ENCODE measurements at regions not wholly inside any gene's neighbourhood (a gene's known extent, or its start where the extent isn't known, plus 50 kb on each side); places are given as distances from the start of the nearest gene placed in this dataset.

DNA sequence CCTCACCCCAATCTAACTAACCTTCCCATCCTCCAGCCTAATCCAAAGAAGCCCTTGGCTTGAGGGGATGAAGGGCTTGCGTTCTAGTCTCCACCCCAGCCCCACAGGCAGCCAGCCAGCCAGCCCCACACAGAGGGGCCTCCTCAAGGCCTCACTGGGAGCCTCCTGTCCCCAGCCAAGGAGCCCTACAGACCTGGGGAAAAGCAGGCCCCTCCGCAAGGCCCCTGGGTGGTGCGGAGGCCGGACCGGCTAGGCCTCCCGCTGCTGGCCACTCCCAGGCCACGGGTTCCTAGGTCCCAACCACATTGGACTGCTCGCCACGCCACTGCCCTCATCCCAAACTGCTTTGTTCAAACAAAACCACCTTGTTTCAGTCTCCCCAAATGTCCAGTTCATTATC lies 78.0 kb downstream of the ZIC5 start:
- no CpG with 5 or more reads among the region's 9 CpGs for whole genome bisulfite sequencing (ENCODE audit: insufficient coverage, insufficient read length)
- H3K27ac ChIP-seq (ENCODE audit: low read length), result no peak overlapping the region
- H3K4me3 ChIP-seq (ENCODE audit: low read length), result no peak overlapping the region
- no peaks in the 10 kb centered on the region for H3K9me3 ChIP-seq (ENCODE audit: control insufficient read depth, insufficient read depth, low read length)
- H3K27me3 ChIP-seq (ENCODE audit: control insufficient read depth, insufficient read depth, low read length), result peaks cover 6% of the 10 kb centered on the region; the same call in 1 of the 2 replicates
- no peak for DNase-seq (ENCODE audit: low read depth, low spot score)
- no peaks in the 10 kb centered on the region for H3K36me3 ChIP-seq (ENCODE audit: control insufficient read depth, insufficient read depth, low read length)
- H3K4me1 ChIP-seq (ENCODE audit: control insufficient read depth, insufficient read depth, low read length), result peaks cover 10% of the 10 kb centered on the region; the same call in 1 of the 2 replicates

DNA sequence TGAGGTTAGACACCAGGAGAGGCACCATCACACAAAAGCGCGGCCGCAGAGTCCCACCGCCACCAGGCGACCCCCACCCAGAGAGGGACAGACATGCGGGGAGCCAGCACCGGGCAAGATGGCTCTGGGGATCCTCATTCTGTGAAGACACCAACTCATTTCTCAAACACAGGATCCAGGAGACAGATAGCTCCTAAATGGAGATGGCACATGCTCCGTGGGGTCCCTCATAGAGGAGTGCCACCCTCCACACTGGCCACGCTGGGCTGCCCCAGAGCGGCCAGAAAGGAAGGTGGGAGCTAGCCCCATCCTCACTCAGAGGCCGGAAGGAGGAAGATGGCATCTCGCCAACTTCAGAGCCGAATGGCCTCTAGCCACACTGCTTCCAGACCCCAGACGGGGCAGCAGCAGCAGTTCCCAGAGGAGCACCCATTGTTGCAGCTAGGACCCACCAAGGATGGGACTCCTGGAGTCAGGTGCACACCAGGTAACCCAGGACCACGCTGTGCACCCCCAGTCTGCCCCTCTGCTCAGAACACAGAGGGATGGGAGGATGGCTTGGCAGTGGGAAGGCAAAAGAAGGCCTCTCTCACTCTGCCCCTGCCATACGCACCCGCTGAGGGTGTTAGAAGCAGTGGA lies 78.6 kb downstream of the ZIC5 start:
- no peak overlapping the region for H3K27ac ChIP-seq (ENCODE audit: low read length)
- peaks cover 10% of the 10 kb centered on the region; the same call in 1 of the 2 replicates for H3K4me1 ChIP-seq (ENCODE audit: control insufficient read depth, insufficient read depth, low read length)
- WGBS (ENCODE audit: insufficient coverage, insufficient read length), result no CpG with 5 or more reads among the region's 17 CpGs
- no peaks in the 10 kb centered on the region for H3K36me3 ChIP-seq (ENCODE audit: control insufficient read depth, insufficient read depth, low read length)
- no peak overlapping the region for H3K4me3 ChIP-seq (ENCODE audit: low read length)
- no peaks in the 10 kb centered on the region for H3K9me3 ChIP-seq (ENCODE audit: control insufficient read depth, insufficient read depth, low read length)
- peaks cover 6% of the 10 kb centered on the region; the same call in 1 of the 2 replicates for H3K27me3 ChIP-seq (ENCODE audit: control insufficient read depth, insufficient read depth, low read length)
- DNase-seq (ENCODE audit: low read depth, low spot score), result no peak

DNA sequence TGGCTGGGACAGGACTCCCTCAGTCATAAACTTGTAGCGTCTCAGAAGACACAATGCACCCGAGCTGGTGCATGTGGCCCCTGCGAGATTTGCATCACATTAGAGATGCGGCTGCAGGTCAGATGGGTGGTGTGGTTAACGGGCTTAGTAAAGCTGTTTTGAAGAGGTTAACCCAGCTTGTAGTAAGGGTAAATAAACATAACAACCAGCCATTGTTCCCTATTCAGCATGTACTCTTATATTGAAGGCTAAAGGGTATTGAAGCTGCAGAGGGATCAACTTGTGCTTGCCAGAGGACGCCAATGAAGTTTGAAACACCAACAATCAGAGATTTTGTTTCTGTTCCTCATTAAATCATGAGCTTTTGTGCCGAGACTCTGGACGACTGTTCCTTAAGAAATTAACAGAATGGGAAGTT lies 79.4 kb downstream of the ZIC5 start:
- peaks cover 6% of the 10 kb centered on the region; the same call in 1 of the 2 replicates for H3K27me3 ChIP-seq (ENCODE audit: control insufficient read depth, insufficient read depth, low read length)
- peaks cover 10% of the 10 kb centered on the region; the same call in 1 of the 2 replicates for H3K4me1 ChIP-seq (ENCODE audit: control insufficient read depth, insufficient read depth, low read length)
- no peaks in the 10 kb centered on the region for H3K9me3 ChIP-seq (ENCODE audit: control insufficient read depth, insufficient read depth, low read length)
- no peak for DNase-seq (ENCODE audit: low read depth, low spot score)
- H3K36me3 ChIP-seq (ENCODE audit: control insufficient read depth, insufficient read depth, low read length), result no peaks in the 10 kb centered on the region
- H3K27ac ChIP-seq (ENCODE audit: low read length), result no peak overlapping the region
- H3K4me3 ChIP-seq (ENCODE audit: low read length), result no peak overlapping the region
- no CpG with 5 or more reads among the region's 8 CpGs for WGBS (ENCODE audit: insufficient coverage, insufficient read length)

DNA sequence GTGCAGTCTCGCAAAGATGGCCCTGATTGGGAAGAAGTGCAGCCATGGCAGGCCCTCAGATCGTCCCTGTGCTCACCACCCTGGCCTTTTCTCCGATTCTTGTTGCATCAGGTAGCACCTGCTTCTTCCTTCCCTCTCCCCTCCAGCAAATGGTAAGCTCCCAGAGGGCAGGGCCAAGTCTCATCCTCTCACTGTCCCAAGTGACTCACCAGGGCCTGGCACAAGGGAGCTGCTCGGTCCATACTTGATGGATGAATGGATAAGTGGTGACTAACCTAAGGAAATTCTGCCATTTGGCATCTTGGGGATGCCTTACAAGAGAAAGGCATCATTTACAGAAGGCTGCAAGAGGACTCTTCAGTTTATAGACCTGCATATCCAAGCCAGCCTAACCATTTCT lies 84.9 kb downstream of the ZIC5 start:
- Histone ChIP-seq H3K27me3 (ENCODE audit: control insufficient read depth, insufficient read depth, low read length) (no peaks in the 10 kb centered on the region), H3K36me3 (ENCODE audit: control insufficient read depth, insufficient read depth, low read length) (no peaks in the 10 kb centered on the region), H3K27ac (ENCODE audit: low read length) (no peak overlapping the region), H3K4me3 (ENCODE audit: low read length) (no peak overlapping the region), H3K9me3 (ENCODE audit: control insufficient read depth, insufficient read depth, low read length) (no peaks in the 10 kb centered on the region), H3K4me1 (ENCODE audit: control insufficient read depth, insufficient read depth, low read length) (no peaks in the 10 kb centered on the region)
- no peak for DNase-seq (ENCODE audit: low read depth, low spot score)
- WGBS (ENCODE audit: insufficient coverage, insufficient read length), result no CpG with 5 or more reads among the region's 4 CpGs

DNA sequence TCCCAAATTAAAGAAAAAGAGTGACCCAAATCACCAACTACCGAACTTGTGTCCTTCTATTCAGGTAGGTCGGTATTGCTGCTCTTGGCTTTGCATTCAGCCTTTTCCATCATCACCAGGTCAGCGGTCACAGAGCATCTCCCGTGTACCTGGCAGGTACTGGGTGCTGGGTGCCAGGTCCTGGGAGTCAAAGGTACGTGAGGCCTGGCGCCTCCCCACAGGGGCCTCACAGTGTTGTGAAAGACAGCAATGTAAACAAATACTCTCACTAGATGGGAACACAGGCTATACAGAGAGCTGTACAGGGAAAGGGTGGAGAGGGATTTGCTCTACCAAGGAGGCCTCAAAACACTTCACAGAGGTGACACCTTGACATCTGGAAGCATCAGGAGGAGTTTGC lies 86.7 kb downstream of the ZIC5 start:
- no CpG with 5 or more reads among the region's 6 CpGs for WGBS (ENCODE audit: insufficient coverage, insufficient read length)

DNA sequence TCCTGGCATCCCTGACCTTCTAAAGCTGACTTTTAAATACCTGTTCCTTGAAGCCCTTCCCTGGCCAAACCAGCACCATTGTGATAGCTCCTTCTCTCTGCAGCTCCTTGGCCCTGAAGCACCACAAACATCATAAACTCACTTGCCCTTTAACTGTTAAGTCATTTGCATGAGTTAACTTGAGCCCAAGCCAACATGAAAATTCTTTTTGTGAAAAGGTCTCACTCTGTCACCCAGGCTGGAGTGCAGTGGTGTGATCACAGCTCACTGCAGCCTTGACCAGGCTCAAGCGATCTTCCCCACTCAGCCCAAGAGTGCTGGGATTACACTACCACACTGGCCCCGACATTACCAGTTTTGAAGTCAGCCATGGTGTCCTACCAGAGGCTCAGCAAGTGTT lies 87.8 kb downstream of the ZIC5 start:
- DNase-seq (ENCODE audit: low read depth, low spot score), result no peak
- H3K36me3 ChIP-seq (ENCODE audit: control insufficient read depth, insufficient read depth, low read length), result no peaks in the 10 kb centered on the region

More for the DNA sequence above, 86.7 kb downstream of the ZIC5 start:
- no peak for DNase-seq (ENCODE audit: low read depth, low spot score)
- no peaks in the 10 kb centered on the region for H3K27me3 ChIP-seq (ENCODE audit: control insufficient read depth, insufficient read depth, low read length)
- H3K9me3 ChIP-seq (ENCODE audit: control insufficient read depth, insufficient read depth, low read length), result no peaks in the 10 kb centered on the region
- no peak overlapping the region for H3K4me3 ChIP-seq (ENCODE audit: low read length)
- no peak overlapping the region for H3K27ac ChIP-seq (ENCODE audit: low read length)
- H3K36me3 ChIP-seq (ENCODE audit: control insufficient read depth, insufficient read depth, low read length), result no peaks in the 10 kb centered on the region
- no peaks in the 10 kb centered on the region for H3K4me1 ChIP-seq (ENCODE audit: control insufficient read depth, insufficient read depth, low read length)

DNA sequence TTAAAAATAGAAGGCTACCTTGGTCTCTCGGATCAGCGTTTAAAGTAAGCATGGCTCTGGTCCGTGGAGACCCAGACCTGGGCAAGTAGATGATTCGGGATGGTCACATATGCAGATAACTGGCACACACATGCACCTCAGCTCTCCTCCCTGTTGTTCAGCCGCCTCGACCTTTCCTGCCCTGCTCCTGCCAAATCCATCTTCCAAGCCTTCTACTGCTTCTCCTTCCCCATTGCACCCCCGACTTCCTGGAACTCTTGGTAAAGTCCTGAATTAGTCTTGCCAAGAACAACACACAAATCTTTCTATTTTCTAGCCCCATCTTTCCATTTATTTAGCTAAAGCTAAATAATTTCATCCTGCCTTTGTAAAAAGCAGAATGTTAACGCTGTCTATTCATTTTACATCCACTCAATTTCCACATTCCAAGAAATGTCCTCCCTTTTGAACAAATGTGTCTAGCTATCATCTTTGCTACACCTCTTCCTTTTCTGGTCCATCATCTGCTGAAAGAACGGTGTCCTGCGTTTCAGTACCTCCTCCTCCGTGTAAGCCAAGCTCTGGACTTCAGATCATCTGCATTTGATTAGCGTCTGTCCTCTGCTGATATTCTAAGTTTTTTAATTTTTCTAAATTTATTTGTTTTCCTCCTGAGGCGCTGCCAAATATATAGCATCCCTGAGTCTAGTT lies 92.5 kb downstream of the ZIC5 start:
- no peak overlapping the region for H3K27ac ChIP-seq (ENCODE audit: low read length)
- no peaks in the 10 kb centered on the region for H3K36me3 ChIP-seq (ENCODE audit: control insufficient read depth, insufficient read depth, low read length)
- WGBS (ENCODE audit: insufficient coverage, insufficient read length), result 100% methylated on average over 1 of the region's 13 CpGs
- no peaks in the 10 kb centered on the region for H3K4me1 ChIP-seq (ENCODE audit: control insufficient read depth, insufficient read depth, low read length)
- H3K4me3 ChIP-seq (ENCODE audit: low read length), result no peak overlapping the region
- DNase-seq (ENCODE audit: low read depth, low spot score), result no peak
- H3K27me3 ChIP-seq (ENCODE audit: control insufficient read depth, insufficient read depth, low read length), result no peaks in the 10 kb centered on the region
- no peaks in the 10 kb centered on the region for H3K9me3 ChIP-seq (ENCODE audit: control insufficient read depth, insufficient read depth, low read length)

More for the DNA sequence above, 87.8 kb downstream of the ZIC5 start:
- H3K9me3 ChIP-seq (ENCODE audit: control insufficient read depth, insufficient read depth, low read length), result no peaks in the 10 kb centered on the region
- no CpG with 5 or more reads among the region's 2 CpGs for WGBS (ENCODE audit: insufficient coverage, insufficient read length)
- no peak overlapping the region for H3K27ac ChIP-seq (ENCODE audit: low read length)
- no peaks in the 10 kb centered on the region for H3K27me3 ChIP-seq (ENCODE audit: control insufficient read depth, insufficient read depth, low read length)
- H3K4me1 ChIP-seq (ENCODE audit: control insufficient read depth, insufficient read depth, low read length), result no peaks in the 10 kb centered on the region
- H3K4me3 ChIP-seq (ENCODE audit: low read length), result no peak overlapping the region

DNA sequence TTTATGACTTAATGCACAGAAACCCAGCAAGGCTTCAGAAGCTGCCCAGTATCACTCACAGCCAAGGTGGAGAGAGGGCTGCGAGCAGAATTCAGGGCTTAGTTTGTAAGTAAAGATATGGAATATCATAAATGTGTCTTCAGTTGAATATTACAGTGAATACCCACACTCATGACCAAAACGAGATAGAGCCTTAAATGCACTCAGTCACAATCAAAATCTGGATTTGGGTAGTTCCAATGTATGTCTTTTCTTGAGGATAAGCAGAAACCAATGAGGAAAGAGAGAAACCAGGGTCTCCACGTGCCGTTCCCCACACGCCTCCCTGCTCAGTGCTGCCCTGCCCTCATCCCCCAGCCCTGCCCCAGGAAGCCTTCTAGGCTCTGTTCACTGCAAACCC lies 94.9 kb downstream of the ZIC5 start:
- no CpG with 5 or more reads among the region's 5 CpGs for WGBS (ENCODE audit: insufficient coverage, insufficient read length)
- no peak overlapping the region for H3K27ac ChIP-seq (ENCODE audit: low read length)
- H3K36me3 ChIP-seq (ENCODE audit: control insufficient read depth, insufficient read depth, low read length), result no peaks in the 10 kb centered on the region
- H3K27me3 ChIP-seq (ENCODE audit: control insufficient read depth, insufficient read depth, low read length), result no peaks in the 10 kb centered on the region
- H3K4me1 ChIP-seq (ENCODE audit: control insufficient read depth, insufficient read depth, low read length), result no peaks in the 10 kb centered on the region
- DNase-seq (ENCODE audit: low read depth, low spot score), result no peak
- no peaks in the 10 kb centered on the region for H3K9me3 ChIP-seq (ENCODE audit: control insufficient read depth, insufficient read depth, low read length)
- no peak overlapping the region for H3K4me3 ChIP-seq (ENCODE audit: low read length)

DNA sequence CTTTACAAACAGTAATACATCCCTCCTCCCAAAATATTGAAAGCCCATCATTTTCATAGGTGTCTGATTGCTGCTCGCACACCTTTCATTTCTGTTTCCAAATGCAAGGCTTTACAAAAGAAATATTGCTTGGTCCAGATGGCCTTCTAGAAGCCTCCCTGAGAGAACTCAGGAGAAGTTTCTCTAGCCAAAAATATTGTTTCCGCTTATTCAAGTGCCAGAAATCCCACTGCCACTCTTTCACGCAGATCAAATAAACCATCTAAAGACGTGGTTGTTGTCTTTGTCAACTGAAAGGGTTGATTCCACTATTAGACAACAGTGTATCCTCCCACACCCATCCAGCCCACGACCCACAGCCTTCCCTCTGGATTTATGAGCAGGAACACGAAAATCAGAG lies 96.2 kb downstream of the ZIC5 start:
- H3K27ac ChIP-seq (ENCODE audit: low read length), result no peak overlapping the region
- WGBS (ENCODE audit: insufficient coverage, insufficient read length), result no CpG with 5 or more reads among the region's 6 CpGs

DNA sequence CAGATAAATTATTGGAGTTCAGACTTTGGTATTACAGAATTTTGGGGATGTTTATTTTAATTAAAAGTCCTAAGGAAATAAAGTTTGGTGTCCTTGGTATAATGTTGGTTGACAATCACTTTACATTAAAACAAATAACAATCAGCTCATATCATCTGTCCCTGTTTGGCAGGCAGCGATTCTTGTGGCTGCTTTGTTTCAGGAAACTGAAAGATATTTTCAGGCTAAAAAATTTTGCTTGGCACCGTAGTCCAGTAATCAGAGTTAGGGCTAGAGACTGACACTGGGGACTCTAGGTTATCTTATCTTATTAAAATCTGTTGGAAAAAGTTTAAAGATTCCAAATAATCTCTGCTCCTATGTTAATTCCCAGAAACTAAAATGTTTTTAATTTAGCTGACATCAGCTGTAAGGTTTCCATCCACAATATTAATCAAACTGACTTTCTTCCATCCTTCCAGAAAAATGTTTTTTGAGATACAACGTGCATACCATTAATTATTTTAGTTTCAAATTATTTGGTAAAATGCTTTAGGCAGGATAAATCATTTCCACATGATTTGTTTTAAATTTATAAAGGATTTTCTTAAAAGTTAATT lies 97.6 kb downstream of the ZIC5 start:
- Histone ChIP-seq H3K4me1 (ENCODE audit: control insufficient read depth, insufficient read depth, low read length) (no peaks in the 10 kb centered on the region), H3K36me3 (ENCODE audit: control insufficient read depth, insufficient read depth, low read length) (no peaks in the 10 kb centered on the region), H3K9me3 (ENCODE audit: control insufficient read depth, insufficient read depth, low read length) (no peaks in the 10 kb centered on the region), H3K27me3 (ENCODE audit: control insufficient read depth, insufficient read depth, low read length) (no peaks in the 10 kb centered on the region), H3K4me3 (ENCODE audit: low read length) (no peak overlapping the region), H3K27ac (ENCODE audit: low read length) (no peak overlapping the region)
- no peak for DNase-seq (ENCODE audit: low read depth, low spot score)
- no CpG with 5 or more reads among the region's 3 CpGs for WGBS (ENCODE audit: insufficient coverage, insufficient read length)

More for the DNA sequence above, 96.2 kb downstream of the ZIC5 start:
- Histone ChIP-seq H3K9me3 (ENCODE audit: control insufficient read depth, insufficient read depth, low read length) (no peaks in the 10 kb centered on the region), H3K27me3 (ENCODE audit: control insufficient read depth, insufficient read depth, low read length) (no peaks in the 10 kb centered on the region), H3K4me1 (ENCODE audit: control insufficient read depth, insufficient read depth, low read length) (no peaks in the 10 kb centered on the region), H3K4me3 (ENCODE audit: low read length) (no peak overlapping the region), H3K36me3 (ENCODE audit: control insufficient read depth, insufficient read depth, low read length) (no peaks in the 10 kb centered on the region)
- no peak for DNase-seq (ENCODE audit: low read depth, low spot score)
